Bronchial epithelial cell (primary cell): ENCODE measurements at regions not wholly inside any gene's neighbourhood (a gene's known extent, or its start where the extent isn't known, plus 50 kb on each side); places are given as distances from the start of the nearest gene placed in this dataset.

Experiments
- DNase-seq: peaks from one replicate; pipeline ENCODE4 v3.0.0-alpha.2; 2010; ENCODE audit warnings: low read depth
- FAIRE-seq: peaks from 2 replicates; lab custom pipeline; 2011; peaks lifted over from hg19 to GRCh38; lab: Jason Lieb, UNC
- H3K27me3 ChIP-seq: 2 replicates; pipeline ENCODE4 v1.5.1; 2011; ENCODE audit warnings: low read length; ENCODE audit not compliant: control insufficient read depth, insufficient read depth
- H3K36me3 ChIP-seq: 2 replicates; pipeline ENCODE4 v1.5.1; 2011; ENCODE audit warnings: low read length; ENCODE audit not compliant: control insufficient read depth, insufficient read depth
- H3K4me3 ChIP-seq: 2 replicates; pipeline ENCODE4 v1.5.1; 2011; ENCODE audit warnings: mild to moderate bottlenecking, low read depth, low read length, control low read depth
- TF ChIP-seq, protein P1 (sequence below): IDR thresholded peaks from 2 replicates; pipeline ENCODE4 v1.5.1; 2011; ENCODE audit warnings: mild to moderate bottlenecking, moderate library complexity, low read length, control low read depth, inconsistent platforms; ENCODE audit not compliant: insufficient read depth, severe bottlenecking

DNA sequence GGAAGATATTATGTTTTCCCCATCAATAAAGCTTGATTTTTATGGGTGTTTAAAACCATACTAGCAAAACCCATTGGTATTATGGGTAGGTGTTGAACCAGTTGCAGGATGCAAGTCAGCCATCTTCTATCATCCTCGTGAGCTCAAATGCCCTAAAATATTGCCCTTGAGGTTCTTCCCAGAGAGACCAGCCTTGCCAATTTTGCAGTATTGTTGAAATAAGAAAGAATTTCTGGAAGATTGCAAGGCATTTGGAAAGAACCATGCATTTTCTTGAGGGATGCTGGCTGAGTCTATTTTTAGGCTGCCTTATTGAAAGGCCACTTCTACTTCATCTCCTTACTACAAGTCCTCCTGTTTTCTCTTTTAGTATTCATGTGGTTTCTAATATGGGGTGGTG, 60.9 kb upstream of the SOD3 start:
- no peaks in the 10 kb centered on the region for H3K27me3 ChIP-seq
- TF ChIP-seq, protein P1, sequence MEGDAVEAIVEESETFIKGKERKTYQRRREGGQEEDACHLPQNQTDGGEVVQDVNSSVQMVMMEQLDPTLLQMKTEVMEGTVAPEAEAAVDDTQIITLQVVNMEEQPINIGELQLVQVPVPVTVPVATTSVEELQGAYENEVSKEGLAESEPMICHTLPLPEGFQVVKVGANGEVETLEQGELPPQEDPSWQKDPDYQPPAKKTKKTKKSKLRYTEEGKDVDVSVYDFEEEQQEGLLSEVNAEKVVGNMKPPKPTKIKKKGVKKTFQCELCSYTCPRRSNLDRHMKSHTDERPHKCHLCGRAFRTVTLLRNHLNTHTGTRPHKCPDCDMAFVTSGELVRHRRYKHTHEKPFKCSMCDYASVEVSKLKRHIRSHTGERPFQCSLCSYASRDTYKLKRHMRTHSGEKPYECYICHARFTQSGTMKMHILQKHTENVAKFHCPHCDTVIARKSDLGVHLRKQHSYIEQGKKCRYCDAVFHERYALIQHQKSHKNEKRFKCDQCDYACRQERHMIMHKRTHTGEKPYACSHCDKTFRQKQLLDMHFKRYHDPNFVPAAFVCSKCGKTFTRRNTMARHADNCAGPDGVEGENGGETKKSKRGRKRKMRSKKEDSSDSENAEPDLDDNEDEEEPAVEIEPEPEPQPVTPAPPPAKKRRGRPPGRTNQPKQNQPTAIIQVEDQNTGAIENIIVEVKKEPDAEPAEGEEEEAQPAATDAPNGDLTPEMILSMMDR: no peak
- H3K36me3 ChIP-seq: no peaks in the 10 kb centered on the region
- H3K4me3 ChIP-seq: no peak overlapping the region
- DNase-seq (no peak), FAIRE-seq (no peak)

DNA sequence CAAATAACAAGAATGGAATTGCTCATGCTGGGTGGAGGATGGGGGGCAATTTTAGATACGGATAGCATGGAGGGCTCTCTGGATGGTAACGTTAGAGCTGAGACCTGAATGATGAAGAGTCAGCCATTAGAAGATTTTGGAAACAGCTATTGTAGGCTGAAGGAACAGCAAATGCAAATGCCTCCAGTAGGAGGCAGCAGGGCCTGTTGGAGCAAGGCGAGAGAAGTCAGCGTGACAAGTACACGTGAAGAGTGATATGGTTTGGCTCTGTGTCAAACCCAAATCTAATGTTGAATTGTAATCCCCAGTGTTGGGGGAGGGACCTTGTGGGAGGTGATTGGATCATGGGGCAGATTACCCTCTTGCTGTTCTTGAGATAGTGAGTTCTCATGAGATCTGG, 59.3 kb upstream of the SOD3 start:
- TF ChIP-seq, protein P1: peak; percentile 79
- DNase-seq (peak; percentile 48), FAIRE-seq (no peak)
- Histone ChIP-seq H3K4me3 (no peak overlapping the region), H3K27me3 (no peaks in the 10 kb centered on the region), H3K36me3 (no peaks in the 10 kb centered on the region)

DNA sequence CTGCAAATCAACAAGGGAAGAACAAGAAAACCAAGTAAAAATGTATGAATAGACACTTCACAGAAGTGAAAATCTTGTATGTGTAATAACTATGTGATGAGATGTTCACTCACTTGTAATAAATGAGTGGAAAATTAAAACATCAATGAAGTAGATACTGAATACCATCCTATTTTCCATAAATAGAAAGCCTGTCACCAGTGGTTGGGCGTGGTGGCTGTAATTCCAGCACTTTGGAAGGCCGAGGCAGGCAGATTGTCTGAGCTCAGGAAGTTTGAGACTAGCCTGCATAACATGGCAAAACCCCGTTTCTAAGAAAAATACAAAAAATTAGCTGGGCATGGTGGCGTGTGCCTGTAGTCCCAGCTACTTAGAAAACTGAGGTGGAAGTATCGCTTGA, 53.5 kb upstream of the SOD3 start:
- DNase-seq: no peak
- Histone ChIP-seq H3K36me3 (no peaks in the 10 kb centered on the region), H3K4me3 (no peak overlapping the region), H3K27me3 (no peaks in the 10 kb centered on the region)
- TF ChIP-seq, protein P1: no peak
- no peak for FAIRE-seq

DNA sequence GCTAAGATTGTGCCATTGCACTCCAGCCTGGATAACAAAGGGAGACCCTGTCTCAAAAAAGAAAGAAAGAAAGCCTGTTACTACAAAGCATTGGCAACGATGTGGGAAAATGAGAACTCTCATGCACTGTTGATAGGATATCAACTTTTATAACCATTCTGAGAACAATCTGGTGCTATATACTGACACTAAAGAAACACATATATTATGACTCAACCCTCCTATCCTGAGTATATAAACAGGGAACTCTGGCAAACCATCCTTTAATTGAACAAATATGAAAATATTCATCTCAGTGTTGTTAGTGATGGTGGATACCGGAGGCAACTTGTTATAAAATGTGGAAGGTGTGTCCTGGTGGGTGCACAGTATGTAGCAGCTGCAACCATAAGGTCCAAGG, 53.0 kb upstream of the SOD3 start:
- Histone ChIP-seq H3K27me3 (no peaks in the 10 kb centered on the region), H3K4me3 (no peak overlapping the region), H3K36me3 (no peaks in the 10 kb centered on the region)
- FAIRE-seq: no peak
- TF ChIP-seq, protein P1: no peak
- DNase-seq: no peak

DNA sequence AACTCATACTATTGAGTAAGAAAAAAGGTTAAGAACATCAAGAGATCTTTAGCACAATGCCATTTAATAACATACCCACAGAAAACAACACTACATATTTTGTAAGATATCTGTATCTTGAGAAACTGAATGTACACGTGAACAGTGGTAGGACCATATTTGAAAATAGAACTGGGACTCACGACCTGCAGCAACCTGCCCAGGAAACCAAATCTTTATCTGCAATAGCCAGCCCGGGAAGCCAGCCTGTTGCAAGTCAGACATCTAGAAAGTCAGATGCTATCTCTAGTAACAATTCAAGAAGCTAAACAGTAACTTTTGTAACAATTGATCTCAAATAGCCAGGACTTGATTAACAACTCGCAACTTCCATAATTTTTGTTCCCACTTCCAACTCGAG, 52.6 kb upstream of the SOD3 start:
- H3K27me3 ChIP-seq: no peaks in the 10 kb centered on the region
- no peak for FAIRE-seq
- peak; percentile 10 for DNase-seq
- TF ChIP-seq, protein P1: no peak
- H3K36me3 ChIP-seq: no peaks in the 10 kb centered on the region
- no peak overlapping the region for H3K4me3 ChIP-seq

DNA sequence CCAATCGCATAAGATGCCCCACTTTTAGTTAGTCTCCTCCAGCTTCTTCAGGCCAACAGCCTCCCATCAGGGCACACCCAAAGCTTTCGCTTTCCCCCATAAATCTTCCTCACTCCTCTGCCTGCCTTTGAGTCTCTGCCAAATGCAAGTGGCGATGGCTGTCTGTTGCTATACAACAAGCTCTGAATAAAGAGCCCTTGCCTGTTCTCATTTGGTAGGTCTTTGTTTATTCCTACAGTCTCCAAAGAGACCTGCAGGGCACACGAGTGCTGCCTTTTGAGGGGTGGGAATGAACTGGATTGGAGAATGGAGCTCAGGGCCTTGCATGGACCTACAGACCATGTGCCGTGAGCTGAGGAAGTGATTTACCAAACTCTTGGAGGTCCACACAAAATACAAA, 52.2 kb upstream of the SOD3 start:
- DNase-seq (no peak), FAIRE-seq (no peak)
- Histone ChIP-seq H3K27me3 (no peaks in the 10 kb centered on the region), H3K36me3 (no peaks in the 10 kb centered on the region), H3K4me3 (no peak overlapping the region)
- TF ChIP-seq, protein P1: no peak
